Fibroblast of peridontal ligament (primary cell): ENCODE measurements at regions not wholly inside any gene's neighbourhood (a gene's known extent, or its start where the extent isn't known, plus 50 kb on each side); places are given as distances from the start of the nearest gene placed in this dataset.

Source experiments
- DNase-seq: peaks from one replicate; pipeline ENCODE4 v3.0.0-alpha.2; 2010; ENCODE audit errors: extremely low read depth

GRCh38 chr12:87794854-87795253 lies 234.3 kb downstream of the C12orf50 start:
- DNase-seq = no peak

GRCh38 chr12:87793131-87793530 lies 236.1 kb downstream of the C12orf50 start:
- DNase-seq = peak; percentile 76

GRCh38 chr12:87784350-87784749 lies 244.9 kb downstream of the C12orf50 start:
- no peak for DNase-seq

GRCh38 chr12:87783467-87783866 lies 245.7 kb downstream of the C12orf50 start:
- DNase-seq = no peak

- no peak for DNase-seq
Measured at GRCh38 chr12:87782838-87783237, 246.4 kb downstream of the C12orf50 start.

- DNase-seq = peak; percentile 12
Measured at GRCh38 chr12:87779858-87780498, 249.2 kb downstream of the C12orf50 start.

GRCh38 chr12:87779016-87779415 lies 250.2 kb downstream of the C12orf50 start:
- no peak for DNase-seq

GRCh38 chr12:87778065-87778464 lies 251.1 kb downstream of the C12orf50 start:
- DNase-seq = no peak

- no peak for DNase-seq
Measured at GRCh38 chr12:87775784-87776183, 253.4 kb downstream of the C12orf50 start.

- no peak for DNase-seq
Measured at GRCh38 chr12:87775051-87775450, 254.2 kb downstream of the C12orf50 start.

- DNase-seq = no peak
Measured at GRCh38 chr12:87772401-87772800, 256.8 kb downstream of the C12orf50 start.

- DNase-seq = no peak
Measured at GRCh38 chr12:87768501-87769287, 260.5 kb downstream of the C12orf50 start.

GRCh38 chr12:87766044-87766443 lies 263.2 kb downstream of the C12orf50 start:
- no peak for DNase-seq

- DNase-seq = peak; percentile 23
Measured at GRCh38 chr12:87760943-87761342, 268.3 kb downstream of the C12orf50 start.

- peak; percentile 34 for DNase-seq
Measured at GRCh38 chr12:87758271-87758670, 270.9 kb downstream of the C12orf50 start.

GRCh38 chr12:87756721-87757120 lies 272.5 kb downstream of the C12orf50 start:
- peak; percentile 14 for DNase-seq

- peak; percentile 100 for DNase-seq
Measured at GRCh38 chr12:87756111-87756510, 273.1 kb downstream of the C12orf50 start.

- DNase-seq = peak; percentile 36
Measured at GRCh38 chr12:87728931-87729593, 300.1 kb downstream of the C12orf50 start.

- DNase-seq = no peak
Measured at GRCh38 chr12:87720967-87721366, 308.2 kb downstream of the C12orf50 start.

GRCh38 chr12:87704374-87704773 lies 324.8 kb downstream of the C12orf50 start:
- no peak for DNase-seq

GRCh38 chr12:87690236-87690810 lies 338.9 kb downstream of the C12orf50 start:
- no peak for DNase-seq

- no peak for DNase-seq
Measured at GRCh38 chr12:87689196-87689595, 340.0 kb downstream of the C12orf50 start.
